ENCODE measurements at regions not wholly inside any gene's neighbourhood (a gene's known extent, or its start where the extent isn't known, plus 50 kb on each side); places are given as distances from the start of the nearest gene placed in this dataset.
"Not testable (repeated sequence)": the region's sequence is repeated elsewhere in the genome, so short reads cannot be mapped to it uniquely, and the experiment has no call there.

GRCh38 chr6:126824226-126824625 is 294.2 kb upstream of the RSPO3 start:
- no peak for DNase-seq

- DNase-seq, result no peak
These were observed 293.7 kb upstream of the RSPO3 start for GRCh38 chr6:126824815-126825214.

GRCh38 chr6:126826166-126826714 is 292.2 kb upstream of the RSPO3 start:
- DNase-seq, result no peak

GRCh38 chr6:126831461-126831860 is 287.0 kb upstream of the RSPO3 start:
- DNase-seq, result no peak

GRCh38 chr6:126842769-126843168 is 275.7 kb upstream of the RSPO3 start:
- DNase-seq, result no peak

GRCh38 chr6:126848119-126848518 is 270.4 kb upstream of the RSPO3 start:
- DNase-seq, result no peak

GRCh38 chr6:126867641-126868040 is 250.8 kb upstream of the RSPO3 start:
- no peak for DNase-seq

GRCh38 chr6:126873351-126873750 is 245.1 kb upstream of the RSPO3 start:
- no peak for DNase-seq

- DNase-seq, result no peak
These were observed 244.7 kb upstream of the RSPO3 start for GRCh38 chr6:126873791-126874190.

GRCh38 chr6:126876446-126876845 is 242.0 kb upstream of the RSPO3 start:
- no peak for DNase-seq

GRCh38 chr6:126880964-126881363 is 237.5 kb upstream of the RSPO3 start:
- no peak for DNase-seq

GRCh38 chr6:126886106-126886505 is 232.4 kb upstream of the RSPO3 start:
- no peak for DNase-seq

GRCh38 chr6:126888727-126889725 is 229.4 kb upstream of the RSPO3 start:
- DNase-seq, result no peak

GRCh38 chr6:126890055-126890454 is 228.4 kb upstream of the RSPO3 start:
- DNase-seq, result no peak

- DNase-seq, result no peak
These were observed 227.3 kb upstream of the RSPO3 start for GRCh38 chr6:126891158-126891557.

GRCh38 chr6:126892869-126893268 is 225.6 kb upstream of the RSPO3 start:
- not testable (repeated sequence) for DNase-seq

- DNase-seq, result no peak
These were observed 220.7 kb upstream of the RSPO3 start for GRCh38 chr6:126897758-126898157.

GRCh38 chr6:126904176-126904575 is 214.3 kb upstream of the RSPO3 start:
- DNase-seq, result no peak

GRCh38 chr6:126905917-126906316 is 212.6 kb upstream of the RSPO3 start:
- no peak for DNase-seq

- DNase-seq, result no peak
These were observed 211.2 kb upstream of the RSPO3 start for GRCh38 chr6:126907312-126907711.

- no peak for DNase-seq
These were observed 210.5 kb upstream of the RSPO3 start for GRCh38 chr6:126907996-126908395.

GRCh38 chr6:126909493-126909892 is 209.0 kb upstream of the RSPO3 start:
- DNase-seq, result no peak

- no peak for DNase-seq
These were observed 204.8 kb upstream of the RSPO3 start for GRCh38 chr6:126913651-126914050.

- DNase-seq, result no peak
These were observed 204.3 kb upstream of the RSPO3 start for GRCh38 chr6:126914172-126914571.

All from suppressor macrophage treated with lipopolysaccharide for 1 hour (primary cell).